HepG2 (cell line): ENCODE measurements at regions not wholly inside any gene's neighbourhood (a gene's known extent, or its start where the extent isn't known, plus 50 kb on each side); places are given as distances from the start of the nearest gene placed in this dataset.

Experiments used
- ATAC-seq: fragments of 200-7000 bp; cut with Tn5 transposase; 3 replicates; pipeline ENCODE4 v1.9.1; 2020; ENCODE audit warnings: mild to moderate bottlenecking, moderate library complexity
- BruUV-seq: library from RNA; stranded (reverse); fragments of 400-500 nt; replicated peaks from 2 replicates; lab custom pipeline; 2021; lab: Mats Ljungman, UMichigan
- CTCF ChIA-PET: fragments of 300-600 bp; formaldehyde crosslinking; extraction: SDS; loops from one replicate; lab custom pipeline; 2021; ENCODE audit warnings: low total read pairs, inconsistent platforms, low intra/inter-chr PET ratio; lab: Yijun Ruan, JAX
- POLR2A ChIA-PET: fragments of 350-600 bp; sonication (Branson Sonifier 250); formaldehyde crosslinking; loops from one replicate; lab custom pipeline; 2020; ENCODE audit warnings: antibody characterized with exemption, inconsistent platforms; lab: Yijun Ruan, JAX
- DNase-seq: peaks from one replicate; pipeline ENCODE4 v3.0.0-alpha.2; 2015; ENCODE audit warnings: low spot score
- FAIRE-seq: peaks from 3 replicates; lab custom pipeline; 2011; peaks lifted over from hg19 to GRCh38; lab: Jason Lieb, UNC
- H2AFZ ChIP-seq: one replicate; pipeline ENCODE4 v1.6.1; 2011; ENCODE audit warnings: low read length, inconsistent platforms
- H3K27ac ChIP-seq: fragments of 300-600 bp; 3 replicates; pipeline ENCODE4 v1.8.0; 2011; ENCODE audit warnings: mixed run types, mild to moderate bottlenecking, mixed read lengths, low read length, inconsistent platforms; ENCODE audit not compliant: insufficient read depth; ENCODE audit errors: extremely low read length
- H3K27me3 ChIP-seq, 2 experiments: fragments of 200-600 bp in 1 of 2; 2 replicates in 1 of 2; 3 replicates in 1 of 2; pipeline versions ENCODE4 v1.6.0 to v1.8.0; 2011; ENCODE audit warnings: low read length in 2 of 2, mild to moderate bottlenecking in 2 of 2, moderate library complexity in 2 of 2, inconsistent platforms in 1 of 2; ENCODE audit not compliant: insufficient read depth in 2 of 2, control insufficient read depth in 1 of 2
- H3K36me3 ChIP-seq, 2 experiments: fragments of 200-600 bp in 1 of 2; replicated peaks in 1 of 2; 2 replicates in 1 of 2; 3 replicates in 1 of 2; pipeline versions ENCODE4 v1.5.1 to v1.8.0; 2011; ENCODE audit warnings: low read length in 2 of 2, inconsistent platforms in 1 of 2; ENCODE audit not compliant: insufficient read depth in 2 of 2, control insufficient read depth in 1 of 2
- H3K4me1 ChIP-seq: 2 replicates; pipeline ENCODE4 v1.5.1; 2012; ENCODE audit warnings: low read length, inconsistent platforms; ENCODE audit not compliant: insufficient read depth
- H3K4me2 ChIP-seq: 2 replicates; pipeline ENCODE4 v1.6.0; 2011; ENCODE audit warnings: low read depth, low read length, inconsistent platforms
- H3K4me3 ChIP-seq, 3 experiments: fragments of 200-600 bp in 1 of 3; sonication (generic), shearing (Covaris generic) in 1 of 3; replicated peaks in 1 of 3; 2 replicates each; pipeline ENCODE4 v1.5.1; 2011 to 2016; ENCODE audit warnings: low read length in 3 of 3, inconsistent platforms in 2 of 3, low read depth in 2 of 3, mild to moderate bottlenecking in 2 of 3, control low read depth in 1 of 3, mixed read lengths in 1 of 3; ENCODE audit not compliant: insufficient read depth in 1 of 3
- H3K79me2 ChIP-seq: one replicate; pipeline ENCODE4 v1.6.1; 2011; ENCODE audit warnings: low read length, inconsistent platforms; ENCODE audit not compliant: insufficient read depth
- H3K9ac ChIP-seq: 2 replicates; pipeline ENCODE4 v1.6.0; 2011; ENCODE audit warnings: mild to moderate bottlenecking, low read depth, low read length, inconsistent platforms; ENCODE audit not compliant: insufficient read depth
- H3K9me3 ChIP-seq: 2 replicates; pipeline ENCODE4 v1.5.1; 2012; ENCODE audit warnings: mild to moderate bottlenecking, low read length
- H4K20me1 ChIP-seq: 2 replicates; pipeline ENCODE4 v1.6.0; 2011; ENCODE audit warnings: inconsistent platforms, mild to moderate bottlenecking, low read length, moderate library complexity; ENCODE audit not compliant: insufficient read depth
- CREB3 ChIP-seq: sonication (generic); formaldehyde crosslinking; IDR thresholded peaks from 2 replicates; pipeline ENCODE4 v1.5.0; 2020; ENCODE audit warnings: missing genetic modification reagents
- DNMT3B ChIP-seq: conservative IDR thresholded peaks from 2 replicates; pipeline ENCODE4 v1.6.1; 2016; ENCODE audit warnings: missing biosample characterization, control low read depth
- HMGXB4 ChIP-seq, 2 experiments: sonication (generic) in 1 of 2; formaldehyde crosslinking in 1 of 2; IDR thresholded peaks; 2 replicates each; pipeline versions ENCODE4 v1.4.0 to v1.6.1; 2018 to 2020; ENCODE audit warnings: missing genetic modification reagents in 2 of 2, borderline replicate concordance in 1 of 2, low read depth in 1 of 2, mild to moderate bottlenecking in 1 of 2, missing biosample characterization in 1 of 2
- MBNL3 ChIP-seq: fragments of 250-450 bp; sonication (Bioruptor Pico); conservative IDR thresholded peaks from 2 replicates; pipeline ENCODE4 v1.8.0; 2022; ENCODE audit warnings: mild to moderate bottlenecking, inconsistent platforms
- RCOR2 ChIP-seq: IDR thresholded peaks from 2 replicates; pipeline ENCODE4 v1.6.1; 2016; ENCODE audit warnings: missing biosample characterization, missing genetic modification reagents
- TGIF2 ChIP-seq: IDR thresholded peaks from 2 replicates; pipeline ENCODE4 v1.6.1; 2016; ENCODE audit warnings: control low read depth, missing compliant biosample characterization
- ZNF20 ChIP-seq: sonication (generic); formaldehyde crosslinking; IDR thresholded peaks from 2 replicates; pipeline ENCODE4 v1.4.0; 2020; ENCODE audit warnings: mild to moderate bottlenecking, moderate library complexity, missing genetic modification reagents
- ZNF251 ChIP-seq: sonication (generic); formaldehyde crosslinking; IDR thresholded peaks from 2 replicates; pipeline ENCODE4 v1.9.0; 2021; ENCODE audit warnings: mild to moderate bottlenecking, missing genetic modification reagents
- ZNF564 ChIP-seq: sonication (generic); formaldehyde crosslinking; IDR thresholded peaks from 2 replicates; pipeline ENCODE4 v1.8.1; 2023; ENCODE audit warnings: mild to moderate bottlenecking, missing genetic modification reagents
- ZNF644 ChIP-seq: IDR thresholded peaks from 2 replicates; pipeline ENCODE4 v1.6.1; 2016; ENCODE audit warnings: low read depth
- ZNF670 ChIP-seq: sonication (generic); formaldehyde crosslinking; IDR thresholded peaks from 2 replicates; pipeline ENCODE4 v1.8.0; 2022; ENCODE audit warnings: mild to moderate bottlenecking, missing genetic modification reagents, borderline replicate concordance
- ZNF704 ChIP-seq: sonication (generic); formaldehyde crosslinking; IDR thresholded peaks from 2 replicates; pipeline ENCODE4 v1.8.1; 2023; ENCODE audit warnings: mild to moderate bottlenecking, inconsistent platforms, moderate library complexity, missing genetic modification reagents, borderline replicate concordance
- ZNF776 ChIP-seq: sonication (generic); formaldehyde crosslinking; IDR thresholded peaks from 2 replicates; pipeline ENCODE4 v1.4.0; 2020; ENCODE audit warnings: mild to moderate bottlenecking, missing genetic modification reagents
- ZSCAN22 ChIP-seq: sonication (generic); formaldehyde crosslinking; IDR thresholded peaks from 2 replicates; pipeline ENCODE4 v1.4.0; 2020; ENCODE audit warnings: mild to moderate bottlenecking, missing genetic modification reagents
- WGBS: methylation state at CpG from one replicate; pipeline ENCODE4 v1.1.6; 2017; ENCODE audit warnings: low lambda C conversion rate; 5-methylcytosine and 5-hydroxymethylcytosine counted together
- in situ Hi-C: cut with HindIII; loops from 2 replicates; pipeline ENCODE4 v1.10.0; 2017; ENCODE audit warnings: low pct_unique_long_range_greater_than_20kb; ENCODE audit not compliant: extremely low pct_ligation_motif_present
- intact Hi-C: fragments of 100-400 bp; cut with micrococcal nuclease; formaldehyde crosslinking; loops from one replicate; pipeline ENCODE4 v1.10.0; 2022; ENCODE audit not compliant: unreplicated experiment
- TF ChIP-seq, protein P1 (sequence below): sonication (generic); formaldehyde crosslinking; IDR thresholded peaks from 2 replicates; pipeline ENCODE4 v1.5.0; 2020; ENCODE audit warnings: mild to moderate bottlenecking, missing genetic modification reagents, borderline replicate concordance
- TF ChIP-seq, protein P2 (sequence below): sonication (generic); formaldehyde crosslinking; conservative IDR thresholded peaks from 2 replicates; pipeline ENCODE4 v1.8.0; 2022; ENCODE audit warnings: mild to moderate bottlenecking, moderate library complexity, missing genetic modification reagents

GRCh38 chr7:136392856-136393255 lies 415.7 kb upstream of the MTPN start:
- DNase-seq (no peak), FAIRE-seq (no peak), ATAC-seq (no peak)
- H3K36me3 ChIP-seq: no peaks in the 10 kb centered on the region
- ChIA-PET POLR2A (no interaction called here), CTCF (no interaction called here)
- no peaks in the 10 kb centered on the region for H3K9me3 ChIP-seq
- H3K79me2 ChIP-seq: no peaks in the 10 kb centered on the region
- in situ Hi-C loops (no loop called here), intact Hi-C loops (loop anchor here (10.0 kb wide), 1 partner anchor 1062 kb away; no protein-coding TSS in a partner anchor)
- H3K4me1 ChIP-seq: no peaks in the 10 kb centered on the region
- H2AFZ ChIP-seq: no peak overlapping the region
- no peaks in the 10 kb centered on the region for H4K20me1 ChIP-seq
- BruUV-seq: no TSS peak
- TF ChIP-seq ZNF670 (CRISPR knock-in tag): no peak
- no peak for TF ChIP-seq HMGXB4 (CRISPR knock-in tag; IDR thresholded peaks at IDR 0.05; ENCODE audit: borderline replicate concordance in 1 of 2, low read depth in 1 of 2)
- TF ChIP-seq ZNF251 (CRISPR knock-in tag): no peak
- no peak for TF ChIP-seq MBNL3 (CRISPR knock-in tag)
- no peak for TF ChIP-seq ZNF564 (CRISPR knock-in tag)
- TF ChIP-seq ZNF644 (CRISPR knock-in tag): no peak
- TF ChIP-seq, protein P1, sequence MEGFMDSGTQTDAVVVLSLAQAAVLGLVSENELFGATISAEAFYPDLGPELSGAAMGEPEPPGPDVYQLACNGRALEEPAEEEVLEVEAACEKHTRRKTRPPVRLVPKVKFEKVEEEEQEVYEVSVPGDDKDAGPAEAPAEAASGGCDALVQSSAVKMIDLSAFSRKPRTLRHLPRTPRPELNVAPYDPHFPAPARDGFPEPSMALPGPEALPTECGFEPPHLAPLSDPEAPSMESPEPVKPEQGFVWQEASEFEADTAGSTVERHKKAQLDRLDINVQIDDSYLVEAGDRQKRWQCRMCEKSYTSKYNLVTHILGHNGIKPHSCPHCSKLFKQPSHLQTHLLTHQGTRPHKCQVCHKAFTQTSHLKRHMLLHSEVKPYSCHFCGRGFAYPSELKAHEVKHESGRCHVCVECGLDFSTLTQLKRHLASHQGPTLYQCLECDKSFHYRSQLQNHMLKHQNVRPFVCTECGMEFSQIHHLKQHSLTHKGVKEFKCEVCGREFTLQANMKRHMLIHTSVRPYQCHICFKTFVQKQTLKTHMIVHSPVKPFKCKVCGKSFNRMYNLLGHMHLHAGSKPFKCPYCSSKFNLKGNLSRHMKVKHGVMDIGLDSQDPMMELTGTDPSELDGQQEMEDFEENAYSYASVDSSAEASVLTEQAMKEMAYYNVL (CRISPR knock-in tag): no peak
- TF ChIP-seq, protein P2, sequence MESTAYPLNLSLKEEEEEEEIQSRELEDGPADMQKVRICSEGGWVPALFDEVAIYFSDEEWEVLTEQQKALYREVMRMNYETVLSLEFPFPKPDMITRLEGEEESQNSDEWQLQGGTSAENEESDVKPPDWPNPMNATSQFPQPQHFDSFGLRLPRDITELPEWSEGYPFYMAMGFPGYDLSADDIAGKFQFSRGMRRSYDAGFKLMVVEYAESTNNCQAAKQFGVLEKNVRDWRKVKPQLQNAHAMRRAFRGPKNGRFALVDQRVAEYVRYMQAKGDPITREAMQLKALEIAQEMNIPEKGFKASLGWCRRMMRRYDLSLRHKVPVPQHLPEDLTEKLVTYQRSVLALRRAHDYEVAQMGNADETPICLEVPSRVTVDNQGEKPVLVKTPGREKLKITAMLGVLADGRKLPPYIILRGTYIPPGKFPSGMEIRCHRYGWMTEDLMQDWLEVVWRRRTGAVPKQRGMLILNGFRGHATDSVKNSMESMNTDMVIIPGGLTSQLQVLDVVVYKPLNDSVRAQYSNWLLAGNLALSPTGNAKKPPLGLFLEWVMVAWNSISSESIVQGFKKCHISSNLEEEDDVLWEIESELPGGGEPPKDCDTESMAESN (CRISPR knock-in tag): no peak
- no peak for TF ChIP-seq DNMT3B (CRISPR knock-in tag)
- TF ChIP-seq RCOR2: no peak
- no peak for TF ChIP-seq ZSCAN22 (CRISPR knock-in tag)
- no peak for TF ChIP-seq ZNF704 (CRISPR knock-in tag)
- TF ChIP-seq ZNF776 (CRISPR knock-in tag): no peak
- no peak for TF ChIP-seq CREB3 (CRISPR knock-in tag)
- TF ChIP-seq ZNF20 (CRISPR knock-in tag): no peak
- TF ChIP-seq TGIF2 (CRISPR knock-in tag): no peak
- H3K4me3 ChIP-seq: no peak overlapping the region
- WGBS: 43% methylated on average over 2 of the region's 2 CpGs
- no peaks in the 10 kb centered on the region for H3K27me3 ChIP-seq
- no peak overlapping the region for H3K9ac ChIP-seq
- H3K4me2 ChIP-seq: no peak overlapping the region
- no peak overlapping the region for H3K27ac ChIP-seq
